SU-DHL-6 (cell line): ENCODE measurements at regions not wholly inside any gene's neighbourhood (a gene's known extent, or its start where the extent isn't known, plus 50 kb on each side); places are given as distances from the start of the nearest gene placed in this dataset.

Source experiments
- EZH2phosphoT487 ChIP-seq: fragments of 200-600 bp; sonication (generic), shearing (Covaris generic); conservative IDR thresholded peaks from 2 replicates; pipeline ENCODE4 v1.6.1; 2018; ENCODE audit warnings: mild to moderate bottlenecking, antibody characterized with exemption, low read length, moderate library complexity, mixed read lengths
- TF ChIP-seq, protein P1 (sequence below): fragments of 200-600 bp; sonication (generic); IDR thresholded peaks from one replicate; pipeline ENCODE4 v1.5.1; 2017; ENCODE audit warnings: antibody characterized with exemption, mild to moderate bottlenecking, low read length, moderate library complexity; ENCODE audit not compliant: insufficient read depth, poor library complexity, severe bottlenecking

- no peak for TF ChIP-seq EZH2phosphoT487
- TF ChIP-seq, protein P1, sequence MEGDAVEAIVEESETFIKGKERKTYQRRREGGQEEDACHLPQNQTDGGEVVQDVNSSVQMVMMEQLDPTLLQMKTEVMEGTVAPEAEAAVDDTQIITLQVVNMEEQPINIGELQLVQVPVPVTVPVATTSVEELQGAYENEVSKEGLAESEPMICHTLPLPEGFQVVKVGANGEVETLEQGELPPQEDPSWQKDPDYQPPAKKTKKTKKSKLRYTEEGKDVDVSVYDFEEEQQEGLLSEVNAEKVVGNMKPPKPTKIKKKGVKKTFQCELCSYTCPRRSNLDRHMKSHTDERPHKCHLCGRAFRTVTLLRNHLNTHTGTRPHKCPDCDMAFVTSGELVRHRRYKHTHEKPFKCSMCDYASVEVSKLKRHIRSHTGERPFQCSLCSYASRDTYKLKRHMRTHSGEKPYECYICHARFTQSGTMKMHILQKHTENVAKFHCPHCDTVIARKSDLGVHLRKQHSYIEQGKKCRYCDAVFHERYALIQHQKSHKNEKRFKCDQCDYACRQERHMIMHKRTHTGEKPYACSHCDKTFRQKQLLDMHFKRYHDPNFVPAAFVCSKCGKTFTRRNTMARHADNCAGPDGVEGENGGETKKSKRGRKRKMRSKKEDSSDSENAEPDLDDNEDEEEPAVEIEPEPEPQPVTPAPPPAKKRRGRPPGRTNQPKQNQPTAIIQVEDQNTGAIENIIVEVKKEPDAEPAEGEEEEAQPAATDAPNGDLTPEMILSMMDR: no peak
These were observed 831.4 kb downstream of the DSC3 start for GRCh38 chr18:30211112-30211511.
